HG02884 (cell line): ENCODE measurements at regions not wholly inside any gene's neighbourhood (a gene's known extent, or its start where the extent isn't known, plus 50 kb on each side); places are given as distances from the start of the nearest gene placed in this dataset.

Source experiments
- ATAC-seq: cut with Tn5 transposase; IDR thresholded peaks from one replicate; pipeline ENCODE4 v1.9.1; 2021; ENCODE audit warnings: mild to moderate bottlenecking, moderate library complexity; ENCODE audit not compliant: unreplicated experiment

DNA sequence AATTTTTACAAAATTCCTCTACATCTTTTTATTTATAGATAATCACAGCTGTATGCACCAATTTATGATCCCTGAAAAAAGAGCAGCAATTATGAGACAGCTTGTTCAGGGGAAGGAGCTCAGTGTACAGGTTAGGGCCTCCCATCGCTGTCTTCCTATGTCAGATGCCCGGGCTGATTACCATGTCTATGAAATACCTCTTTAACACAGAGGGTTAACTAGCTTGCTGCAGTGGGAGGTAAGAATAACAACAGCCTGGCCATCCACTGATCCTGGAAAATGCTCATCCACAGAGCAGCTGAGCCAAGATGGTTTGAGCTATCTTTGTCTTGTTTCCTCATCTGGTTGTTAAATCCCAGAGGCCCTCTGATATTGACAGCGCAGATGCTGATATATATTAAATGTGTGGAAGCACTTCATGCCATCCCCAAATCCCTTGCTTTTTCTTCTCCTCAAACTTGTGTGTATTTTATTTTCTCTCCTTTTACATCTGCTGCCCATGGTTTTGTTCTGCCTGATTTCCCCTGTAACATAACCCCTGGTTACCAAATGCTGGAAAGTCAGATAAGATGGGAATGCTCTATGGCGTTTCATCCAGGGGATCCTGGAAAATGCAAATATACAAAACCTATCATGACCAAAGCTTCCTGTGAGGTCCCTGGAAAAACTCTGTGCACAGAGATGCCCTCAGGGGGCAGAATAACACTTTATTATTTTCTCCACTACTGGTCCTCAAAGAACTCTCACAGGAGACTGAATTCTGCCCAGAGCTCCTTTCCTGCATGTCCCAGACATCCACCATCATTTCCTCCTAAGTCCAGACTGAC lies 85.8 kb upstream of the PUDP start:
- no peak for ATAC-seq

DNA sequence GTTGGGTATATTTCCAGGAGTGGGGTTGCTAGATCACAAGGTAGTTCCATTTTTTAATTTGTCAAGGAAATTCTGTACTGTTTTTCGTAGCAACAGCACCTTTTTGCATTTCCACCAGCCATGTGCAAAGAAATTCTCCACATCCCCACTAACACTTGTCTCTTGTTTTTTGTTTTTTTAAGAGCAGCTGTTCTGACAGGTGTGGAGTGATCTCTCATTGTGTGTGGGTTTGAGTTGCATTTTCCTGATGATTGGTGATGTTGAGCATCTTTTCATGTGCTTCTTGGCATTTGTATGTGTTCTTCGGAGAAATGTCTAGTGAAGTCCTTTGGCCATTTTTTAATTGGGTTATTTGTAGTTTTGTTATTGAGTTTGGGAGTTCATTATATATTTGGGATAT lies 80.3 kb upstream of the PUDP start:
- ATAC-seq, result no peak

- no peak for ATAC-seq
These were observed 77.4 kb upstream of the PUDP start for GRCh38 chrX:7225338-7225737.

DNA sequence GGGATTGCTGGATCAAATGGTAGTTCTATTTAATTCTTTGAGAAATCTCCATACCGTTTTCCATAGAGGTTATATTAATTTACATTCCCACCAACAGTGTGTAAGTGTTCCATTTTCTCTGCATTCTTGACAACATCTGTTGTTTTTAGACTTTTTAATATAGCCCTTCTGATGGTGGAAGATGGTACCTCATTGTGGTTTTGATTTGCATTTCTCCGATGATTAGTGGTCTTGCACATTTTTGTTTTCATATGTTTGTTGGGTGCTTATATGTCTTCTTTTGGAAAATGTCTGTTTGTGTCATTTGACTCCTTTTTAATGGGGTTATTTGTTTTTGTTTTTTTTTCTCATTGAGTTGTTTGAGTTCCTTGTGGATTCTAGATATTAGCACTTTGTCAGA lies 75.3 kb upstream of the PUDP start:
- ATAC-seq, result no peak

DNA sequence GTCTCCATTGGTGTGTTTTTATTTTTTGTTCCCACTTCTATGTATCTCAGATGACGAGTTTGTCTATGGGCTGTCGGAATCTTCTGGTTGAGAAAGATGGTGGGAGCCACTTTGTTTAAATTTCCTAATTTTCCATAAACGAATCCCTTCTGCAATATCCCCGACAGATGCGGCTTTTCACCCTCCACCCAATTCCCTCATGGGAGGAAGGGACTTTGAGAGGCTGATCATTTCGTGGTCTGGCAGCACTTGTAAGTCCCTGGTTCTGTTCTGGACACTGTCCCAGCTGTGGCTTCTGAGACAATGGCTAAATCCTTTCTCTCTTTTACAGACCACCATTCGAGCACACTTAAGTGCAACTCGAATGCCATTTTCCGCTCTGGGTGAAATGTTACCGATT lies 72.2 kb upstream of the PUDP start:
- ATAC-seq, result no peak

DNA sequence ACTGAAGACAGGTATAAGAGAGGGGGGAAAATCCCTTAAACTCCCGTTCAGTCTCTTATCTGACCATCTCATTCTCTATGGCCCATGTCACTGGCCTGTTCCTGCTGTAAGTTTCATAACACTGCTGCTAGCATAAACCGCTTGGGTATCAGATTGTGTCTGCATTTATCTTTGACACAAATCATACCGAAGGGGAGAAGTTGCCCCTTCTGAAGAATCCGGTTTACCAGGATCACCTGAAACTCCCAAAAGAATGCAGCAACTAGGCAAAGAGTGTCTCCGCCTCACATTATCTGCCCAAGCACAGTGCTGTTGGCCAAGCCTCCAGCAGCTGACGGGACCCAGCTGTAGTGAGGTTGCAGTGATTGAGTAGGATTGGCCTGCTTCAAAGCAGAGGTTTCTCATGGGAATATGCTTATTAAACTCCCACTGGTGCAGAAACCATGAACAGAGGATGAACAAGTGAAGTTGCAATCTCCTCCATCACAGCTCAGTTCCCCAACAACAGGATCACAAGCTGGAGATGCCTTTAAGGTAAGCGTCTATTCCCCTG lies 71.3 kb upstream of the PUDP start:
- ATAC-seq, result peak; percentile 53

DNA sequence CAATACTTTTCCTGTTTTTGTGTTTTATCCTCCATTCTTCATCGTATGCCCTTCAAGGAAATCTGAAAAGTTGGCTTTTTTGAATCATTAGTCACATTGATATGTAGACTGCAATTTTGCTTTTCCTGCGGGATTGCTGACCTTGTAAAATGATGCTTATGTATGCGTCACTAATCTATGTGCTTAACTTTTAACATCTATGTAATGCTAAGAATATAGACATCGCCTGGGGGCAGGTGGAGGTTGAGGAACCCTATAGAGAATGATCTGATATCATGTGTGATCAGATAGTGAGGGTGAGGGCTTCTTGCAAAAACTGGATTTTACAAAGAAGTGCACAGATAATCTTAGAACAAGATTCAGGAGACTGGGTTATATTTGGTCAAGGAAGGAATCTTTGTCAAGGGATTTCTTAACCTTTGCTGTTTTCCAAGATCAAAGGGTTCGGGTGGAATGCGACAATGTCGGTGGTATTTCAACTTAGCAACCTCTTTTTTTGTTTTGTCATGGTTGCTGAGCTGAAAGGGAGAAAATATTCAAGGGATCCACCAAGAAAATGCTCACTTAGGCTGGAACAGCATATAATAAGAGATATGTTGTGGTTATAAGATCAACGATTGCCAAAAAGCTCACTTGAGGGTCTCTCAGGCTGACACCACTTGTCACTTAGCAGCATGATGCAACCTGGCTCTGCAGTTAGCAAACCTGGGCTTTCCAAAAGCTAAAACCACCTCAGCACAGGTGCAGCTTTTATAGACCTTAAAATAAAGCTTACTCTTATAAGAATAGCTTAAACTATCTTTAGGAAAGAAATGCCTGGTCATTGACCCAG lies 70.6 kb upstream of the PUDP start:
- ATAC-seq, result peak; percentile 37

DNA sequence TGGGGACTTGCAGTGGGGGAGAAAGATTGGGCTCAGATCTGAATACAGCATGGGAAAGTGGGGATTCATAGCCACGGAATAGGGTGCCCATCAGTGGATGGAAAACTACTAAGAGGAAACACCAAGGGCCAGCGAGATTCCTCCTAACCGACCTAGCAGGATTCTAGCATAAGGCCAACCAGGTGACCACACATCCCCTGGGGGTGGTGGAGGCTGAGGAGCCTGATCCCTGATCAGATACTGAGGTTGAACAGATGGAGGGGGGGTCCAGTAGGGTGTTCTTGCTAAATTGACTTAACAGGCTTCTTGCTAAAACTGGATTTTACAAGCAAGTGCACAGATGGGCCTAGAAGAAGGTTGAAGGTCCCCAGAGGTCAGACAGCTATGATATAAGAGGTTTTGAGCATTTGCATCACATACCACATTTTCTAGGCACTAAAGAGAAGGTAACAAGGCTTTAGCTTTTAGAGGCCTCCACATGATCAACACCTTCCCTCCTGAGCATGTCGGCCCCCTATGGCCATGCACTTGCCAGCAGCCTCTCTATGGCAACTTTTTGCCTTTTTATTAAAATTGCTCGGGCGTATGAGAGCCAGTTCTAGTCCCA lies 69.1 kb upstream of the PUDP start:
- ATAC-seq, result no peak

GRCh38 chrX:7215842-7216241 lies 67.9 kb upstream of the PUDP start:
- ATAC-seq, result no peak

- no peak for ATAC-seq
These were observed 66.3 kb upstream of the PUDP start for GRCh38 chrX:7214251-7214650.

- no peak for ATAC-seq
These were observed 57.2 kb upstream of the PUDP start for GRCh38 chrX:7205037-7205577.

DNA sequence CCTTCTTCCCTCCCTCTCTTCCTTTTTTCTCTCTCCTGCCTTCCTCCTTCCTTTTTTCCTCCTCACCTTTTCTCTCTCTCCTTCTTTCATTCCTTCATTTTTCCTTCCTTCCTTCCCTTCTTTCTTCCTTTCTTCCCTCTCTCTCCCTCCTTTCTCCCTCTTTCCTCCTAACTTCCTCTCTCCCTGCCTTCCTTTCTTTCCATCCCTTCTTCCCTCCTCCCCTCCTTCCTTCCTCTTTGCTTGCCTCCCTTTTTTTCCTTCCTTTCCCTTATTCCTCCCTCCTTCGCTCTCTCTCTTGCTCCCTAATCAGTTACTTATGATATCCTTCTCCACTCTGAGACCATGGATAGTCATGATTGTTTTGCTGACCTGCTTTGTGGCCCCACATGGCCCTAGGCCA lies 56.7 kb upstream of the PUDP start:
- ATAC-seq, result no peak

DNA sequence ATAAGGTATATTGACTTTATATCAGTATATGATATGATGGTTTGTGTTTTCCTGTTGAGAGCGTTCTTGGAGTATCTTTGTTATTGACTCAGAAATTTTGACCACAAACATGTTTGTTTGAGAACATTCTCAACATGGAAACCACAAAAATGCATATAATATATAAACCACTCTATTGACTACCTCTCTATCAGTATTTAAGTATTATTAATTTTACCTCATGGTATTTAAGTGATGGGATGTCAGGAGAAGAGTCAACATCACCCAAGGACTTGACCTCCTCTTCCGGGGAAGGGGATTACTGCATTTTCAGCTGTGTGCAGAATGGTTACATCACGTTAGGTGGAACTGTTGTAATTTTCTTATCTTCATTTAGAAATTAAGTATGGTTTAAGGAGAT lies 54.3 kb upstream of the PUDP start:
- ATAC-seq, result no peak

- ATAC-seq, result no peak
These were observed 53.5 kb upstream of the PUDP start for GRCh38 chrX:7201496-7201895.

DNA sequence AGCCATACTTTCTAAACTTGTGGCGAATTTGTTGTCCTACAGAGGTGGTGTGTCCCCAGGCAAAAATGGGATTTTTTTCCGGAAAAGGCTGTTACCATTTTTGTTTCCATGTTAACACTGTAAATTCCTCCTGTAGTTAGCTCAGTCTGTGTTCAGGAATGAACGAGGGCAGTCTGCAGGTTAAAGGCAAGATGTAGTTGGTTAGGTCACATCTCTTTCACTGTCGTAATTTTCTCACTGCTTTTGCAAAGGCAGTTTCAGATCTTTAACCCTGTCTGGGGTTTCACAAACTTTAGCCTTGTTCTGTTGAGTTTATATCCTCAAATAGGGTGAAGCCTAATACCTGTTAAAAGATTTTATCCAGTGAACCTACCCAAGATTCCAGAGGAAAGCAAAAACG lies 50.5 kb upstream of the PUDP start:
- no peak for ATAC-seq
